ENCODE measurements at regions not wholly inside any gene's neighbourhood (a gene's known extent, or its start where the extent isn't known, plus 50 kb on each side); places are given as distances from the start of the nearest gene placed in this dataset.

DNA sequence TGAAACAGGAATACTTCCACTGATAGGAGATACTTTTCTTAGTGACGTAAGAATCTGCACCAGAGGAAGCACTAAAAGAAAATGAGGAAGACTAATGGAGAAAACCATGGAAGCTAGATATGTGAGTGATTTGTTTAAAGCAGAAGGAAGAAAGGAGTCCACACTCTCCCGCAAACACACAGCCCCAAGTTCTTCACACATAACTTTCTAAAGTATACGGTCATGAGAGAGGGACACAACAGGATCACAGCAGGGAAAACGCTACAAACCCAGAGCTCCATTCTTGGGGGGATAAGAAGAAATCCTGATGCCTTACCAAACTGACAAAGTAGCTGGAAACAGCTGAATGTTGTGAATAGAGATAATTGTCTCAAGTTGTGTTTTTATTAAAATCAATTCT is 222.2 kb upstream of the TMEM161B start:
- TF ChIP-seq, protein P1, sequence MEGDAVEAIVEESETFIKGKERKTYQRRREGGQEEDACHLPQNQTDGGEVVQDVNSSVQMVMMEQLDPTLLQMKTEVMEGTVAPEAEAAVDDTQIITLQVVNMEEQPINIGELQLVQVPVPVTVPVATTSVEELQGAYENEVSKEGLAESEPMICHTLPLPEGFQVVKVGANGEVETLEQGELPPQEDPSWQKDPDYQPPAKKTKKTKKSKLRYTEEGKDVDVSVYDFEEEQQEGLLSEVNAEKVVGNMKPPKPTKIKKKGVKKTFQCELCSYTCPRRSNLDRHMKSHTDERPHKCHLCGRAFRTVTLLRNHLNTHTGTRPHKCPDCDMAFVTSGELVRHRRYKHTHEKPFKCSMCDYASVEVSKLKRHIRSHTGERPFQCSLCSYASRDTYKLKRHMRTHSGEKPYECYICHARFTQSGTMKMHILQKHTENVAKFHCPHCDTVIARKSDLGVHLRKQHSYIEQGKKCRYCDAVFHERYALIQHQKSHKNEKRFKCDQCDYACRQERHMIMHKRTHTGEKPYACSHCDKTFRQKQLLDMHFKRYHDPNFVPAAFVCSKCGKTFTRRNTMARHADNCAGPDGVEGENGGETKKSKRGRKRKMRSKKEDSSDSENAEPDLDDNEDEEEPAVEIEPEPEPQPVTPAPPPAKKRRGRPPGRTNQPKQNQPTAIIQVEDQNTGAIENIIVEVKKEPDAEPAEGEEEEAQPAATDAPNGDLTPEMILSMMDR (IDR thresholded peaks at IDR 0.05), result no peak
- TF ChIP-seq POLR2A (IDR thresholded peaks at IDR 0.05), result no peak
